Astrocyte of the cerebellum (primary cell): ENCODE measurements at regions not wholly inside any gene's neighbourhood (a gene's known extent, or its start where the extent isn't known, plus 50 kb on each side); places are given as distances from the start of the nearest gene placed in this dataset.

ENCODE experiments used
- DNase-seq: peaks from one replicate; pipeline ENCODE4 v3.0.0-alpha.2; 2011; ENCODE audit warnings: low read depth
- H3K4me3 ChIP-seq: 2 replicates; pipeline ENCODE4 v1.5.1; 2011; ENCODE audit warnings: mild to moderate bottlenecking, low read depth, low read length, moderate library complexity
- in situ Hi-C: cut with HindIII; loops from 2 replicates; pipeline ENCODE4 v1.10.0; 2017; ENCODE audit warnings: low sequenced_read_pairs
- TF ChIP-seq, protein P1 (sequence below): IDR thresholded peaks from 2 replicates; pipeline ENCODE4 v1.5.1; 2012; ENCODE audit warnings: low read length, low read depth, moderate library complexity, mild to moderate bottlenecking; ENCODE audit errors: missing control alignments

GRCh38 chr1:79532555-79532954 is 526.0 kb upstream of the ADGRL4 start:
- in situ Hi-C loops, result no loop called here
- TF ChIP-seq, protein P1, sequence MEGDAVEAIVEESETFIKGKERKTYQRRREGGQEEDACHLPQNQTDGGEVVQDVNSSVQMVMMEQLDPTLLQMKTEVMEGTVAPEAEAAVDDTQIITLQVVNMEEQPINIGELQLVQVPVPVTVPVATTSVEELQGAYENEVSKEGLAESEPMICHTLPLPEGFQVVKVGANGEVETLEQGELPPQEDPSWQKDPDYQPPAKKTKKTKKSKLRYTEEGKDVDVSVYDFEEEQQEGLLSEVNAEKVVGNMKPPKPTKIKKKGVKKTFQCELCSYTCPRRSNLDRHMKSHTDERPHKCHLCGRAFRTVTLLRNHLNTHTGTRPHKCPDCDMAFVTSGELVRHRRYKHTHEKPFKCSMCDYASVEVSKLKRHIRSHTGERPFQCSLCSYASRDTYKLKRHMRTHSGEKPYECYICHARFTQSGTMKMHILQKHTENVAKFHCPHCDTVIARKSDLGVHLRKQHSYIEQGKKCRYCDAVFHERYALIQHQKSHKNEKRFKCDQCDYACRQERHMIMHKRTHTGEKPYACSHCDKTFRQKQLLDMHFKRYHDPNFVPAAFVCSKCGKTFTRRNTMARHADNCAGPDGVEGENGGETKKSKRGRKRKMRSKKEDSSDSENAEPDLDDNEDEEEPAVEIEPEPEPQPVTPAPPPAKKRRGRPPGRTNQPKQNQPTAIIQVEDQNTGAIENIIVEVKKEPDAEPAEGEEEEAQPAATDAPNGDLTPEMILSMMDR, result no peak
- DNase-seq, result no peak
- H3K4me3 ChIP-seq, result no peak overlapping the region

DNA sequence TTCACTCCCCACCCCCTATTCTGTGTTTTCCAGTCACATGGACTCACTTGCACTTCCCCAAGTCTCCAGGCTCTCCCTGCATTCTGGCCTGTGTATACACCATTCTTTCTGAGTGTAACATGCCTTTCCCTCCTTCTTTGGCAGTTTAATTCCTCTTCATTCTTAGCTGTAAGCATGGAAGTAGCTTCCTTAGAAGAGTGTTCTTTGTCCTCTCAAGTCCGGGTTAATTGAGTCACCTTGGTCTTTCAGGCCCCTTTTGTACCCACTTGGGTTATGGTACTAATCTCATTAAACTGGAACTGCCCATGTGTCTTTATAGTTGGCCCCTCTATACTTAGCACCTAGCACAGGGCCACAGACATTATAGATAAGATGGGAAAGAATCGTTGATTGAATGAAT is 525.3 kb upstream of the ADGRL4 start:
- no peak overlapping the region for H3K4me3 ChIP-seq
- no peak for DNase-seq
- TF ChIP-seq, protein P1, result no peak
- in situ Hi-C loops, result no loop called here

GRCh38 chr1:79530476-79530875 is 523.9 kb upstream of the ADGRL4 start:
- no peak overlapping the region for H3K4me3 ChIP-seq
- in situ Hi-C loops, result no loop called here
- no peak for DNase-seq
- TF ChIP-seq, protein P1, result no peak

GRCh38 chr1:79530055-79530454 is 523.5 kb upstream of the ADGRL4 start:
- in situ Hi-C loops, result no loop called here

DNA sequence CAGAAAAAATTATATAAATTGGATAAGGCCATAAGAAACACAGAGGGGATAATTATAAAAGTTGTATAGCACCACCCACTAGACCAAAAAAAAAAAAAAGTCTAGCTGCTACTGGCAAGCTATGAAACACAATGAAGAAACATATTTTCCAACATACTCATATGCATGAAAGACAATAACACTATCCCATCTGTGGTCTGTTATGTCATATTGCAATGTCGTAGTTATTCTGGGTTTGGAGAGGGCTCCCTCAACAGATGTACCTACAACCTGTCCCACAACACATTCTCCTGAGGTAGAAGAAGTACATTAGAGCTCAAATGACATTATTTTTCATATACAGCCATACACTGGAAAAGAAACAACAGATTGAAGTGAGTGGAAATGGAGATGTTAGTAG is 517.6 kb upstream of the ADGRL4 start:
- DNase-seq, result no peak
- no peak overlapping the region for H3K4me3 ChIP-seq
- in situ Hi-C loops, result no loop called here
- TF ChIP-seq, protein P1, result no peak

More at GRCh38 chr1:79530055-79530454, 523.5 kb upstream of the ADGRL4 start:
- TF ChIP-seq, protein P1, result no peak
- no peak for DNase-seq
- H3K4me3 ChIP-seq, result no peak overlapping the region

- TF ChIP-seq, protein P1, result no peak
- in situ Hi-C loops, result no loop called here
- no peak for DNase-seq
- no peak overlapping the region for H3K4me3 ChIP-seq
Measured at GRCh38 chr1:79519084-79519760, 512.7 kb upstream of the ADGRL4 start.
